ENCODE measurements at regions not wholly inside any gene's neighbourhood (a gene's known extent, or its start where the extent isn't known, plus 50 kb on each side); places are given as distances from the start of the nearest gene placed in this dataset.

DNA sequence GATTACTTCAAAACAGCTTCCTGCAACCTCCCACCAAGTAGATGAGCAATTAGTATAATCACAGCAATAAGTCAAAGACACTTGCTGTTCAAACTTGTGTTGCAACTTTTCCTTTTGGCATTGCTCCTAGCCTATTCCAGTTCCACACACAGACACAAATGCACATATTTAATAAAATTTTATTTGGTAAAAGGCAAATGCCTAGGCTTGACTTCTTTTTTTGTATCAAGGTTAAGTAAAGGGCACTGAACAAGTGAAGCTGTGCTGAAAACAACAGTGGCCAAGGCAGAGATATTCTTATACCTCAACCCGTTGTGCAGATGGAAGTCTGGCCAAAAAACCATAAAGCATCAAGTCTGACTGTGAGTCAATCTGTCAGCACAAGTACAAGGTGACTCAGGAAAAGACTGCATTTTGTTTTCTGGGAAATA lies 708.4 kb upstream of the CITED2 start:
- no peak for ATAC-seq
- WGBS, 2 donors (ENCODE audit: low coverage in 1 of 2): 14 to 36% methylated on average over 1 of the region's 1 CpG

DNA sequence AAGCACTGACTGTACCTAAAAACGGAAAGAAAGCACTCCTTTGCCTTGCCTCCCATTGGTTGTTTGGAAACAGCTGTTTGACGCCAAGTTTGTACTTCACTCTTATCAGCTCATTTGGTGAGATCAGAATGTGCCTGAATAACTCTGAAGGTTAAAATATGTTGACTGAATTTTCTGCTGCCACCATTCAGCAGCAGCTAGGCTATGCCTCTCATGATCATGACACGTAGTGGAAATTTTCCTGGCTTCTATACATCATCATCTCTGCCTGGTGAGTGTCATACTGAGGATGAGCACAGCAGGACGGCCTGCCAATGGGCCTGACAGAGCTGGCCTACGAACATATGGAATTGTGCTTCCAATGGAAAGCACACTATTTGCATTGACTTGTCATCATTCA lies 704.9 kb upstream of the CITED2 start:
- peak overlapping the region; percentile 11 to 66 (median 52) for H3K27ac ChIP-seq
- no peaks in the 10 kb centered on the region for H3K9me3 ChIP-seq
- 55 to 57% methylated on average over 5 of the region's 5 CpGs for WGBS, 2 donors (ENCODE audit: low coverage in 1 of 2)
- TF ChIP-seq, protein P1, sequence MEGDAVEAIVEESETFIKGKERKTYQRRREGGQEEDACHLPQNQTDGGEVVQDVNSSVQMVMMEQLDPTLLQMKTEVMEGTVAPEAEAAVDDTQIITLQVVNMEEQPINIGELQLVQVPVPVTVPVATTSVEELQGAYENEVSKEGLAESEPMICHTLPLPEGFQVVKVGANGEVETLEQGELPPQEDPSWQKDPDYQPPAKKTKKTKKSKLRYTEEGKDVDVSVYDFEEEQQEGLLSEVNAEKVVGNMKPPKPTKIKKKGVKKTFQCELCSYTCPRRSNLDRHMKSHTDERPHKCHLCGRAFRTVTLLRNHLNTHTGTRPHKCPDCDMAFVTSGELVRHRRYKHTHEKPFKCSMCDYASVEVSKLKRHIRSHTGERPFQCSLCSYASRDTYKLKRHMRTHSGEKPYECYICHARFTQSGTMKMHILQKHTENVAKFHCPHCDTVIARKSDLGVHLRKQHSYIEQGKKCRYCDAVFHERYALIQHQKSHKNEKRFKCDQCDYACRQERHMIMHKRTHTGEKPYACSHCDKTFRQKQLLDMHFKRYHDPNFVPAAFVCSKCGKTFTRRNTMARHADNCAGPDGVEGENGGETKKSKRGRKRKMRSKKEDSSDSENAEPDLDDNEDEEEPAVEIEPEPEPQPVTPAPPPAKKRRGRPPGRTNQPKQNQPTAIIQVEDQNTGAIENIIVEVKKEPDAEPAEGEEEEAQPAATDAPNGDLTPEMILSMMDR (IDR thresholded peaks at IDR 0.05): no peak
- TF ChIP-seq EP300 (IDR thresholded peaks at IDR 0.05) (no peak), POLR2AphosphoS5 (IDR thresholded peaks at IDR 0.05) (no peak), POLR2A (IDR thresholded peaks at IDR 0.05) (no peak)
- H3K4me3 ChIP-seq: no peak overlapping the region
- H3K27me3 ChIP-seq: no peaks in the 10 kb centered on the region
- H3K36me3 ChIP-seq: no peaks in the 10 kb centered on the region
- peaks cover 4 to 43% (median 7%) of the 10 kb centered on the region in 3 donors for H3K4me1 ChIP-seq
- peak; percentile 31 for ATAC-seq

More for the DNA sequence above, 708.4 kb upstream of the CITED2 start:
- Histone ChIP-seq H3K4me1 (peaks cover 4 to 35% (median 7%) of the 10 kb centered on the region in 3 donors), H3K9me3 (no peaks in the 10 kb centered on the region), H3K4me3 (no peak overlapping the region), H3K27ac (no peak overlapping the region), H3K36me3 (no peaks in the 10 kb centered on the region), H3K27me3 (no peaks in the 10 kb centered on the region)
- TF ChIP-seq, protein P1 (IDR thresholded peaks at IDR 0.05): no peak
- TF ChIP-seq EP300 (IDR thresholded peaks at IDR 0.05) (no peak), POLR2A (IDR thresholded peaks at IDR 0.05) (no peak), POLR2AphosphoS5 (IDR thresholded peaks at IDR 0.05) (no peak)

DNA sequence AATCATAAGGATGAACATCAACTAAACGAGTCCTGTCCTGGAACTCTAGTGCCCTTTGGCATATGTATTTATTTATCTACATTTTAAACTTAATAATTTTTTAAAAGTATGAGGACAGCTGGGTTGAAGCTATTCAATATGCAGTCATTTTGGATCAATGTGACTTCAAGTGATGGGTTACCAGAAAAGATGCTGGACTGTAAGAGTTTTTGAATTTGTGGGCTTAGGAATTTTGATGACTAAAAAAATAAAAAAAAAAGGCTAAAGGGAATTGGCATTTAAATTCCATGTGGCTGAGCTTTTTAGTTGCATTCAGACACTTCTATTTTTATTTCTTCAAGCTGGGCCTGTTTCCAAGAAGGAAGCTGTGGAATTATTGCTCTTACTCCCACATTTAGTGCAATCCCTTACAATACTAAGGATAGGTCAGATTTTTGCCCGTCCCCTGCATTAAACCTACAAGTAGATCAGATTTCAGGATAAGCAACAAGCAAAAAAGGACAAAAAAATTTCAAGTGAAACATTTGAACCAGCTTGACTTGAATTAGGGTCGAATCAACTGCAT lies 704.2 kb upstream of the CITED2 start:
- H3K36me3 ChIP-seq: no peaks in the 10 kb centered on the region
- H3K4me3 ChIP-seq: no peak overlapping the region
- no peaks in the 10 kb centered on the region for H3K27me3 ChIP-seq
- WGBS, 2 donors (ENCODE audit: low coverage in 1 of 2): 8 to 18% methylated on average over 3 of the region's 3 CpGs
- peak overlapping the region; percentile 43 to 66 (median 52) for H3K27ac ChIP-seq
- TF ChIP-seq POLR2A (IDR thresholded peaks at IDR 0.05) (no peak), POLR2AphosphoS5 (IDR thresholded peaks at IDR 0.05) (no peak), EP300 (IDR thresholded peaks at IDR 0.05) (no peak)
- TF ChIP-seq, protein P1 (IDR thresholded peaks at IDR 0.05): no peak
- no peaks in the 10 kb centered on the region for H3K9me3 ChIP-seq
- peaks cover 4 to 43% (median 7%) of the 10 kb centered on the region in 3 donors for H3K4me1 ChIP-seq
- peak; percentile 34 for ATAC-seq

DNA sequence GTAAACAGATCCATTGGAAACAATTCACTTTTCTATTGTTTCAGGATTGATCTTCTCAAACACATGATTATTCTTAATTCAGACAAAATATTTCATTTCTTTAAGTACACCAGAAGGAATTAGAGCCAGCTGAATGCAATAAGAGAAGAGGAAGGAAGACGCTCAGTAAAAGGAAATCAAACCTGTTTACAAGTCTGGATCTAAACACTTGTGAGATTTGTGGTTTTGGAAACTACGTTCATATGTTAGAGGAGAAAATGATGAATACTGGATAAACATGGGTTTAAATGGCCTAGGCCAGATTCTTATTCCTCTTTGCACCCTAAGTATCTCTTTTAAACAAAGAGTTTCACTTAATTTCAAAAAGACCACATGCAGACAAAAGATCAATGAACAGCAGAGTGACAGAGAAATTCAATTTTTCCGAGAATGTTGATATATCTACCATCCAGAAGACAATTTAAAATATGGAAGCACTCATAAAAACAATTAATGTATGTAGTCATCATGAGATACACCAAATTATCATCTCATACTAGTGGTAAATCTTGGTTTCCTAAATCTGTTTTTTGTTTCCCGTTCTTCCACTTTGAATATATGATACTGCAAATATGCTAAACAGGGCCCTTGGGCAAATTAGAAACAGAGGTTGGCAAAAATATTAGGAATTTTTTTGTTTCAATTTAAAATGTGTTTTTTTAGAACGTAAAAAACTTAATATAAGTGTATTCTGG lies 703.5 kb upstream of the CITED2 start:
- TF ChIP-seq, protein P1 (IDR thresholded peaks at IDR 0.05): no peak
- TF ChIP-seq EP300 (IDR thresholded peaks at IDR 0.05): no peak
- TF ChIP-seq POLR2AphosphoS5 (IDR thresholded peaks at IDR 0.05): no peak
- no peak for TF ChIP-seq POLR2A (IDR thresholded peaks at IDR 0.05)
- Histone ChIP-seq H3K4me3 (no peak overlapping the region), H3K27me3 (no peaks in the 10 kb centered on the region), H3K4me1 (peaks cover 4 to 47% (median 7%) of the 10 kb centered on the region in 3 donors), H3K9me3 (no peaks in the 10 kb centered on the region), H3K27ac (peak overlapping the region in 3 of 4 donors; percentile 43 to 66 (median 53)), H3K36me3 (no peaks in the 10 kb centered on the region)
- ATAC-seq: no peak
- 63 to 67% methylated on average over 5 of the region's 5 CpGs for whole genome bisulfite sequencing, 2 donors (ENCODE audit: low coverage in 1 of 2)

DNA sequence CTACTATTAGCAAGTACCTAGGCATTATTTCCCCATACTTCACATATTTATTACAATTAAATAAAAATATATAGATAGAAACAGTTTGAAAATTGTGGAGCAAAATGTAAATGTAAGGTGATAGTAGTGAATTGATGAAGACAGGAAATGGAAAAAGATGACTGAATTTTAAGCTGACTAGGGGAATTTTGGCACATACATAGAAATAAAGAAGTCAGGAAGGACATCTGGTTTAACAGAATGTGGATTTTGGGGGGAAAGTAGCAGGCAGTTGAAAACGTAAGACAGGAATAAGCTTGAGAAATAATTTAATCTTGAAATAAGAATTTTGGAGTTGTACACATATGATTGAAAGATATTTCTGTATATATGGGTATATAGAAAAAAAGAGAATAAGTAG lies 701.7 kb upstream of the CITED2 start:
- WGBS, 2 donors (ENCODE audit: low coverage in 1 of 2): 95 to 100% methylated on average over 1 of the region's 1 CpG
- no peaks in the 10 kb centered on the region for H3K36me3 ChIP-seq
- no peak overlapping the region for H3K27ac ChIP-seq
- H3K4me1 ChIP-seq: peaks cover 4 to 51% (median 13%) of the 10 kb centered on the region in 3 donors
- ATAC-seq: no peak
- no peaks in the 10 kb centered on the region for H3K9me3 ChIP-seq
- no peaks in the 10 kb centered on the region for H3K27me3 ChIP-seq
- TF ChIP-seq EP300 (IDR thresholded peaks at IDR 0.05) (no peak), POLR2A (IDR thresholded peaks at IDR 0.05) (no peak), POLR2AphosphoS5 (IDR thresholded peaks at IDR 0.05) (no peak)
- TF ChIP-seq, protein P1 (IDR thresholded peaks at IDR 0.05): no peak
- H3K4me3 ChIP-seq: no peak overlapping the region
